AG04450 (cell line): ENCODE measurements at regions not wholly inside any gene's neighbourhood (a gene's known extent, or its start where the extent isn't known, plus 50 kb on each side); places are given as distances from the start of the nearest gene placed in this dataset.
A peak's percentile ranks its signal among the peaks of the same experiment; 100 is the strongest.

ENCODE experiments used
- CTCF ChIA-PET: fragments of 300-600, 350-600 bp; formaldehyde crosslinking; extraction: SDS; loops from one replicate; lab custom pipeline; 2022; ENCODE audit warnings: antibody characterized with exemption, inconsistent platforms; lab: Charles Lee
- POLR2A ChIA-PET: fragments of 350-600 bp; formaldehyde crosslinking; extraction: SDS; loops from one replicate; lab custom pipeline; 2021; ENCODE audit warnings: antibody characterized with exemption, inconsistent platforms; lab: Yijun Ruan, JAX
- DNase-seq: peaks from one replicate; pipeline ENCODE4 v3.0.0-alpha.2; 2011; ENCODE audit warnings: low read depth, low spot score
- H3K27ac ChIP-seq: one replicate; pipeline ENCODE4 v1.5.1; 2012; ENCODE audit warnings: low read depth, low read length, control low read depth
- H3K27me3 ChIP-seq: one replicate; pipeline ENCODE4 v1.6.0; 2012; ENCODE audit warnings: low read length; ENCODE audit not compliant: control insufficient read depth, insufficient read depth
- H3K4me3 ChIP-seq: 2 replicates; pipeline ENCODE4 v1.5.1; 2011; ENCODE audit warnings: mild to moderate bottlenecking, low read depth, low read length, control low read depth
- H3K9me3 ChIP-seq: 2 replicates; pipeline ENCODE4 v1.5.1; 2012; ENCODE audit warnings: low read length; ENCODE audit not compliant: control insufficient read depth, insufficient read depth
- CTCF ChIP-seq: IDR thresholded peaks from 2 replicates; pipeline ENCODE4 v1.5.1; 2011; ENCODE audit warnings: low read depth, low read length, control low read depth, inconsistent platforms

DNA sequence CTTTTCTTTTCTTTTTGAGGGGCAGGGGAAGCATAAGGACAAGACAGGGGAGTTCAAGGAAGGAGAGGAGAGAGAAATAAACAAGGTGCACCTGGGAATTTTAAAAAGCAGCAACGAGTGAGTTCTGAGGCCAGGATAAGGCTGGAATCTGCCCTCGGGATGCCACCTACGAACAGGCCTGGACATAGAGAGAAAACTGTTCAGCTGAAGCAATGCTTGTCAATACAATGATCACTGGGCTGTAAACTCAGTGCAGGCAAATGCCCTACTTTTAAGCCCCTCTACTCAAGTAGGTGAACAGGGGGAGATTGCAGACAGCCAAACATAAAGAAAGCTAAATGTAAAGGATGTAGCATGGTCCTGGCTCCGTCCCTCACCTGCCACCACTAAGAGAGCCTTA, 330.5 kb downstream of the ETAA1 start:
- no peaks in the 10 kb centered on the region for H3K27me3 ChIP-seq
- no peak for TF ChIP-seq CTCF
- ChIA-PET POLR2A (no interaction called here), CTCF (no interaction called here)
- H3K9me3 ChIP-seq, result no peaks in the 10 kb centered on the region
- no peak for DNase-seq
- H3K4me3 ChIP-seq, result no peak overlapping the region
- H3K27ac ChIP-seq, result no peak overlapping the region

DNA sequence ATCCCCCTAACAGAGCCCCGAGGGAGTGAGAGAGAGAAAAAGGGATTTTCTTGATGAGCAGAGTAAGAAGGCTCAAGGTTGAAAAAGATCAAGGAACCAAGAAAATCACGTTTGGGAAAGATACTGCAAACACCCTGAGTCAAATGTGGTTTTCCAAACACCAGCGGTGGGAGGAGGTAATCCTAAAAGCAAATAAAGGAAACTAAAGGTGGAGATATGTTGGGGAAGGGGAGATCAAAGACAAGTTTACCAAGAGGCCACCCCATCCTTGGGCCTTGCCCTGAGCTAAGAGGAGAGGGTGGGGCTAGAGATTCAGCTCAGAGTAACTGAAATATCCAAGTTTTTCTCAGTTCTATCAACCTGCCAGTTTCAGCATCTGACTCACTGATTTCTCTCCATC, 332.3 kb downstream of the ETAA1 start:
- Histone ChIP-seq H3K27ac (no peak overlapping the region), H3K9me3 (no peaks in the 10 kb centered on the region), H3K4me3 (no peak overlapping the region), H3K27me3 (no peaks in the 10 kb centered on the region)
- ChIA-PET CTCF (interaction anchor here (0.6 kb wide), 1 partner anchor 73 kb away, joined by 8 read pairs; no protein-coding TSS in a partner anchor), POLR2A (no interaction called here)
- no peak for DNase-seq
- no peak for TF ChIP-seq CTCF

GRCh38 chr2:67733517-67733916, 329.3 kb downstream of the C1D start:
- no peaks in the 10 kb centered on the region for H3K27me3 ChIP-seq
- H3K27ac ChIP-seq, result no peak overlapping the region
- POLR2A ChIA-PET, result no interaction called here
- no peak for DNase-seq
- CTCF ChIA-PET, result interaction anchor here (0.5 to 2.7 kb wide), 14 partner anchors 10 to 1320 kb away, joined by 3 to 20 read pairs (median 4); no protein-coding TSS in a partner anchor
- TF ChIP-seq CTCF, result peak; percentile 49
- no peak overlapping the region for H3K4me3 ChIP-seq
- H3K9me3 ChIP-seq, result no peaks in the 10 kb centered on the region

DNA sequence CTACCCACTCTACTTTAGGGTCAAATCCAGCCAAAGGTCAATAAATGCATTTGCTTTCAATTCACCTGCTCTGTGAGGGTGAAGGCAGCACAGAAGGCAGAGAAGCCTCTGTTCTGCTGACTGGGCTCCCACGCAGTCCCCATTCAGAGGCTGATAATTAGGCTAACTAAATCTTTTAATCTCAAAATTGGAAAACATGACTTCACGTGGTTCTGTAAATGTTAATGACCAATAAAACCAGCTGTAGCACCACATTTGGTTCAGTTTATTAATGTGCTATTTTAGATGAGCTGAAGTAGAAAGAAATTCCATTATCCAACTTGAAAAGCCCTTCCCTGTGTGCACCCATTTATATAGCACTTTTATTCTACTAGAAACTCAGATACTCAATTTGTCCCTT, 310.6 kb downstream of the C1D start:
- Histone ChIP-seq H3K9me3 (no peaks in the 10 kb centered on the region), H3K27me3 (no peaks in the 10 kb centered on the region), H3K4me3 (no peak overlapping the region), H3K27ac (no peak overlapping the region)
- CTCF ChIA-PET, result no interaction called here
- POLR2A ChIA-PET, result no interaction called here
- no peak for DNase-seq
- no peak for TF ChIP-seq CTCF

GRCh38 chr2:67752969-67753368, 309.8 kb downstream of the C1D start:
- ChIA-PET POLR2A (no interaction called here), CTCF (no interaction called here)
- no peak overlapping the region for H3K4me3 ChIP-seq
- H3K27me3 ChIP-seq, result no peaks in the 10 kb centered on the region
- H3K27ac ChIP-seq, result no peak overlapping the region
- peak; percentile 89 for DNase-seq
- TF ChIP-seq CTCF, result no peak
- H3K9me3 ChIP-seq, result no peaks in the 10 kb centered on the region
